CD14-positive monocyte (primary cell): ENCODE measurements at regions not wholly inside any gene's neighbourhood (a gene's known extent, or its start where the extent isn't known, plus 50 kb on each side); places are given as distances from the start of the nearest gene placed in this dataset.

Experiments
- DNase-seq, 3 donors: peaks; one replicate each; pipeline ENCODE4 v3.0.0-alpha.2; 2011 to 2022
- H2AFZ ChIP-seq: 2 replicates; pipeline ENCODE4 v1.6.0; 2012; ENCODE audit warnings: mild to moderate bottlenecking, low read depth, low read length, inconsistent platforms; ENCODE audit not compliant: insufficient read depth, poor library complexity, severe bottlenecking
- H3K27ac ChIP-seq, 2 donors: 1 replicate in 1 of 2; 2 replicates in 1 of 2; pipeline ENCODE4 v1.5.1; 2012 to 2013; ENCODE audit warnings: low read length in 2 of 2, control low read depth in 1 of 2, inconsistent platforms in 1 of 2, low read depth in 1 of 2, mild to moderate bottlenecking in 1 of 2
- H3K27me3 ChIP-seq, 2 donors: one replicate each; pipeline versions ENCODE4 v1.6.0 to v1.6.1; 2011 to 2013; ENCODE audit warnings: low read length in 2 of 2; ENCODE audit not compliant: control insufficient read depth in 2 of 2, insufficient read depth in 2 of 2
- H3K36me3 ChIP-seq, 2 donors: replicated peaks in 1 of 2; 1 replicate in 1 of 2; 2 replicates in 1 of 2; pipeline versions ENCODE4 v1.5.1 to v1.6.1; 2012 to 2013; ENCODE audit warnings: low read length in 2 of 2, control low read depth in 1 of 2, inconsistent platforms in 1 of 2, mild to moderate bottlenecking in 1 of 2; ENCODE audit not compliant: insufficient read depth in 2 of 2, control insufficient read depth in 1 of 2
- H3K4me1 ChIP-seq, 2 donors: 1 replicate in 1 of 2; 2 replicates in 1 of 2; pipeline versions ENCODE4 v1.5.1 to v1.6.1; 2012 to 2013; ENCODE audit warnings: low read length in 2 of 2, control low read depth in 1 of 2, inconsistent platforms in 1 of 2, mild to moderate bottlenecking in 1 of 2, moderate library complexity in 1 of 2; ENCODE audit not compliant: insufficient read depth in 2 of 2, control insufficient read depth in 1 of 2
- H3K4me2 ChIP-seq: replicated peaks from 2 replicates; pipeline ENCODE3; 2012; ENCODE audit warnings: low read length, moderate library complexity, mild to moderate bottlenecking; ENCODE audit not compliant: poor library complexity, severe bottlenecking; ENCODE audit errors: extremely low read depth
- H3K4me3 ChIP-seq, 3 experiments: fragments of 200-600 bp in 1 of 3; sonication (generic) in 1 of 3; replicated peaks in 1 of 3; 1 replicate in 2 of 3; 2 replicates in 1 of 3; pipeline ENCODE4 v1.5.1; 2011 to 2013; ENCODE audit warnings: low read length in 3 of 3, mild to moderate bottlenecking in 3 of 3, control low read depth in 2 of 3, low read depth in 2 of 3, inconsistent platforms in 1 of 3, moderate library complexity in 1 of 3
- H3K79me2 ChIP-seq: 2 replicates; pipeline ENCODE4 v1.6.0; 2012; ENCODE audit warnings: mild to moderate bottlenecking, control low read depth, inconsistent platforms, low read length, moderate library complexity; ENCODE audit not compliant: insufficient read depth
- H3K9ac ChIP-seq: 2 replicates; pipeline ENCODE4 v1.6.0; 2017; ENCODE audit warnings: low read length, mild to moderate bottlenecking; ENCODE audit not compliant: insufficient read depth, poor library complexity, severe bottlenecking
- H3K9me3 ChIP-seq, 2 donors: replicated peaks in 1 of 2; 1 replicate in 1 of 2; 2 replicates in 1 of 2; pipeline versions ENCODE4 v1.5.1 to v1.6.1; 2012 to 2013; ENCODE audit warnings: low read length in 2 of 2, control low read depth in 1 of 2; ENCODE audit not compliant: control insufficient read depth in 1 of 2, insufficient read depth in 1 of 2
- H4K20me1 ChIP-seq: 2 replicates; pipeline ENCODE4 v1.6.0; 2012; ENCODE audit warnings: mild to moderate bottlenecking, low read length, control low read depth, moderate library complexity; ENCODE audit not compliant: insufficient read depth
- H3K27ac Mint-ChIP-seq, 7 donors: one replicate each; pipeline ENCODE4 v1.8.0; 2020; ENCODE audit warnings: mild to moderate bottlenecking in 7 of 7, mixed read lengths in 7 of 7, moderate library complexity in 6 of 7, inconsistent platforms in 2 of 7
- H3K27me3 Mint-ChIP-seq, 3 donors: one replicate each; pipeline ENCODE4 v1.8.0; 2021 to 2022; ENCODE audit warnings: low read depth in 3 of 3, mild to moderate bottlenecking in 3 of 3, mixed read lengths in 3 of 3, moderate library complexity in 3 of 3, inconsistent platforms in 1 of 3
- H3K36me3 Mint-ChIP-seq, 2 donors: one replicate each; pipeline ENCODE4 v1.8.0; 2020; ENCODE audit warnings: mixed read lengths in 2 of 2, inconsistent platforms in 1 of 2, mild to moderate bottlenecking in 1 of 2
- H3K4me1 Mint-ChIP-seq: one replicate; pipeline ENCODE4 v1.8.0; 2020; ENCODE audit warnings: mild to moderate bottlenecking, mixed read lengths
- H3K4me3 Mint-ChIP-seq, 2 donors: one replicate each; pipeline ENCODE4 v1.8.0; 2020; ENCODE audit warnings: mild to moderate bottlenecking in 2 of 2, mixed read lengths in 2 of 2, moderate library complexity in 1 of 2
- H3K9me3 Mint-ChIP-seq, 7 donors: one replicate each; pipeline ENCODE4 v1.8.0; 2020 to 2022; ENCODE audit warnings: mixed read lengths in 7 of 7, mild to moderate bottlenecking in 6 of 7, moderate library complexity in 6 of 7, inconsistent platforms in 2 of 7
- CTCF ChIP-seq: fragments of 200-600 bp; IDR thresholded peaks from one replicate; pipeline ENCODE4 v1.8.0; 2022; ENCODE audit warnings: antibody characterized with exemption, mild to moderate bottlenecking
- WGBS: methylation state at CpG from one replicate; pipeline ENCODE4 v1.1.5; 2013; ENCODE audit warnings: missing lambda C conversion rate; ENCODE audit not compliant: insufficient coverage; 5-methylcytosine and 5-hydroxymethylcytosine counted together
- intact Hi-C, 2 donors: fragments of 100-400 bp; cut with micrococcal nuclease; formaldehyde crosslinking; loops; one replicate each; pipeline versions ENCODE4 v1.15.0 to v1.15.1; 2023

- intact Hi-C loops: no loop called here
- no peak overlapping the region for H3K27ac ChIP-seq
- H3K4me2 ChIP-seq: no peak overlapping the region
- peaks cover 0 to 3% (median 2%) of the 10 kb centered on the region in 3 donors for H3K27me3 Mint-ChIP-seq
- no peaks in the 10 kb centered on the region for H3K9me3 ChIP-seq
- no peaks in the 10 kb centered on the region for H3K36me3 Mint-ChIP-seq
- DNase-seq: no peak
- H2AFZ ChIP-seq: no peak overlapping the region
- no peak overlapping the region for H3K4me3 ChIP-seq
- H4K20me1 ChIP-seq: no peaks in the 10 kb centered on the region
- TF ChIP-seq CTCF: no peak
- no peaks in the 10 kb centered on the region for H3K4me1 Mint-ChIP-seq
- no peaks in the 10 kb centered on the region for H3K79me2 ChIP-seq
- no peaks in the 10 kb centered on the region for H3K27me3 ChIP-seq
- H3K27ac Mint-ChIP-seq: no peak overlapping the region
- H3K9ac ChIP-seq: no peak overlapping the region
- no peaks in the 10 kb centered on the region for H3K36me3 ChIP-seq
- peaks cover 0 to 3% (median 0%) of the 10 kb centered on the region in 7 donors for H3K9me3 Mint-ChIP-seq
- no peak overlapping the region for H3K4me3 Mint-ChIP-seq
- H3K4me1 ChIP-seq: no peaks in the 10 kb centered on the region
- WGBS: no CpG with 5 or more reads among the region's 1 CpG
These were observed 309.3 kb upstream of the ACTBL2 start for GRCh38 chr5:57791875-57792274.

GRCh38 chr5:57785946-57786345 lies 303.3 kb upstream of the ACTBL2 start:
- Histone ChIP-seq H4K20me1 (no peaks in the 10 kb centered on the region), H3K79me2 (no peaks in the 10 kb centered on the region), H3K4me3 (no peak overlapping the region), H3K4me1 (no peaks in the 10 kb centered on the region), H2AFZ (no peak overlapping the region), H3K27me3 (no peaks in the 10 kb centered on the region), H3K36me3 (no peaks in the 10 kb centered on the region), H3K27ac (no peak overlapping the region), H3K9me3 (no peaks in the 10 kb centered on the region), H3K4me2 (no peak overlapping the region), H3K9ac (no peak overlapping the region)
- no CpG with 5 or more reads among the region's 2 CpGs for WGBS
- Mint-ChIP-seq H3K36me3 (no peaks in the 10 kb centered on the region), H3K9me3 (no peaks in the 10 kb centered on the region), H3K4me1 (no peaks in the 10 kb centered on the region), H3K27ac (no peak overlapping the region), H3K4me3 (no peak overlapping the region), H3K27me3 (peaks cover 0 to 3% (median 3%) of the 10 kb centered on the region in 3 donors)
- DNase-seq: no peak
- no peak for TF ChIP-seq CTCF
- intact Hi-C loops: no loop called here
